NCI-H748 treated with DMSO at 0.1 percent for 48 hours (cell line): ENCODE measurements at regions not wholly inside any gene's neighbourhood (a gene's known extent, or its start where the extent isn't known, plus 50 kb on each side); places are given as distances from the start of the nearest gene placed in this dataset.

ENCODE experiments used
- DNase-seq: peaks from one replicate; lab custom pipeline; 2025; lab: John Stamatoyannopoulos, UW

GRCh38 chr5:159385536-159385935, 55.2 kb upstream of the IL12B start:
- no peak for DNase-seq

DNA sequence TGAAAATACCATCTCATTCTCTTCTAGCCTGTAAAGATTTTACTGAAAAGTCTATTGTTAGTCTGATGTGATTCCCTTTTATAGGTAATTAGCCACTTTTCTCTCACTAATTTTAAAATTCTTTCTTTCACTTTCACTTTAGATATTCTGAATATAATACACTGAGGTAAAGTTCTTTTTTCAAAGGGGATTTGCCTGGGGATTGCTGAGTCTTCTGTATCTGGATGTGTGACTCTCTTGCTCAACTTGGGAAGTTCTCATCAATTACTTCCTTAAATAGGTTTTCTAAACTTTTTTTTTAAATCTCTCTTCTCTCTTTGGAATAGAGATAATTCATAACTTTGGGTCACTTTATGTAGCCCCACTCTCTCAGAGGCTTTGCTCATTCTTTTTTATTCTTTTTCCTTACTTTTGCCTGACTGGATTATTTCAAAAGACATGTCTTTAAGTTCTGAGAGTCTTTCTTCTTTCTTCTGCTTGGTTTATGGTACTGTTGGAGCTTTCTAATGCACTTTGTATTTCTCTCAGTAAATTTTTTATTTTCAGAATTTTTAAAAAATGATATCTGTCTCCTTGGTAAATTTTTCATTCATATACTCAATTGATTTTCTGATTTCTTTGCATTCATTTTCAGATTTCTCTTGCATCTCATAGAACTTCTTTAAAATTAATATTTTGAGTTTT, 55.9 kb upstream of the IL12B start:
- DNase-seq, result no peak

DNA sequence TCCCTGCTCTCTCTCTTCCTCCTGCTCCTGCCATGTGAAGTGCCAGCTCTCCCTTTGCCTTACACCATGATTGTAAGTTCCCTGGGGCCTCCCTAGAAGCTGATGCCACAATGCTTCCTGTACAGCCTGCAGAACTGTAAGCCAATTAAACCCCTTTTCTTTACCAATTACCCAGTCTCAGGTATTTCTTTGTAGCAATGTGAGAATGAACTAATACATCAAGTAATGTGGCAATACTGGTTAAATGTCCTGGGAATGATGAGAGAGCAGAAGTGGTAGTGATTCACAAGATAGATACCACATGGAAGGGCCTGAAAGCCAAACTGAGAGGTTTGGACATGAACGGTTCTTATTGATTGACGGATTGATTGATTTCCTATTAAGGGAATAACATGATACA, 62.6 kb upstream of the IL12B start:
- no peak for DNase-seq

- DNase-seq, result no peak
Observed at GRCh38 chr5:159393854-159394274, 63.6 kb upstream of the IL12B start.

DNA sequence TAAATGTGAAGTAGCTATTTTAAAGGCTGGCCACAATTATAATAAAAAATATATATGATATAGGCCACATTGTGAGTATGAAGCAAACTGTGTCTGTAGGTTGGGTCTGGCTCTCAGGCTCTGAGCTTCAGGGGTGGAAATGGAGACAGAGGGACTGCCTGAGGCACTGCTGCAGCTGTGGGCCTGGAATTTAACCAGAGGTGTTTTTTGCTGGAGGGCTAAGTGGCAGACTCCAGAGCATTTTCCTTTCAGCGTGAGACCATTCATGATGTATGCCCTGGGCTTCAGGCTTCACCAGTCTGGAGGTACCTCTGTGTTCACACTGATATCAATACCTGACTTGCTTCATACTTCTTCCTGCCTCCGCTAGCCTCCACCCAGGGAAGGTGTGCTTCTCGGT, 64.9 kb upstream of the IL12B start:
- no peak for DNase-seq

DNA sequence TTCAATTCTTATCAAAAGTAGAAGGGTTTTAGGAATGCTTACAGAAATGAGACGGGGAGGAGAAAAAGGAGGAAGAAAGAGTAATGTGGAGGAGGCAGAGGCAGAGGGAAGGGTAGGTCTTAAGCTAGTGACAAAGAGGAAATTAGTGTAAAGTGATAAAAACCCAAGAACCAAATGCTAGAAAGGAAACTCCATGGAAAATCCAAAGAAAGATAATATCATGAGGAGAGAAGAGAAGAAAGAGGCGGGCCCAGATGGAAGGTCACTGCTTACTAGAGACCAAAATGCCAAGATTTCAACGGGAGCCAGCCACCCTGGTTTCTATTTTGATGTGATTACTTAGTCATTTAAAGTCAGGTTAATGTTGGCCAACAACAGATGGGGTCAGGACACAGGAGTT, 68.6 kb upstream of the IL12B start:
- no peak for DNase-seq

GRCh38 chr5:159400476-159400875, 70.2 kb upstream of the IL12B start:
- DNase-seq, result no peak

GRCh38 chr5:159402311-159402710, 72.0 kb upstream of the IL12B start:
- no peak for DNase-seq

GRCh38 chr5:159402856-159403255, 72.6 kb upstream of the IL12B start:
- no peak for DNase-seq

DNA sequence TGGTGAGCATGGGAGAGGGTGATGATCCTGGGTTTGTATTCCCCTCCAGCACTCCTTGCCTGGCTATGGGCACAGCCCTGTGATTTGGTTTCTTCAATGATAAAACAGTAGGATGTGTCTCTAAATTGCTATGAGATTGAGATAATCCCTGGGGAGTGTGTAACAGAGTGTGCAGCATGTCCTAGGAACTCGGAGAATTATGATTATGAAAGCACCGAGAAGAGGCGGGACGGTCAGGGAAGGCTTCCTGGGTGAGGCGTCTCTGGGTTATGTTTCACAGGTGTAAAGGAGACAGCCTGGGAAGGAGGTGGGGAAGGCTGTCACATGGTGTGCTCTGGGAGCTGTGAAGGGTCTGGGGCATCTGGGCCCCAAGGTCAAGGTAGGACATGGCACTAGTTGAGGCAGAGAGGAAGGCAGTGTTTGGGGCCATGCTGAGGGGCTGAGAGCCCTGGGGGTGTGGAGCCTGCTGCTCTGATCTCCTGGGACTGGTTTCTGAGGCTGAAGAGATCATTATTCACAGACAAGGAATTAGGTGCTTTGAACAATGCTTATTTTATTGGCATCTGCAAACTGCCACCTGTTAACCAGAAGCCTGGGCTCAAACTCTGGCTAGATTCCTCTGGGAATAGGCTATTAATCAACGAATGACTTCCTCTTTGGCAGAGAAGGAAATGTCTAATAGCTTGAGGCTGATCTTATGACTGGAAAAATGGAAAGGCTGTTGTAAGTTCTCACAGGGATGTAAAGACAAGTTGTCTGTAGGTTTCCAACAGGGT, 73.8 kb upstream of the IL12B start:
- DNase-seq, result no peak

DNA sequence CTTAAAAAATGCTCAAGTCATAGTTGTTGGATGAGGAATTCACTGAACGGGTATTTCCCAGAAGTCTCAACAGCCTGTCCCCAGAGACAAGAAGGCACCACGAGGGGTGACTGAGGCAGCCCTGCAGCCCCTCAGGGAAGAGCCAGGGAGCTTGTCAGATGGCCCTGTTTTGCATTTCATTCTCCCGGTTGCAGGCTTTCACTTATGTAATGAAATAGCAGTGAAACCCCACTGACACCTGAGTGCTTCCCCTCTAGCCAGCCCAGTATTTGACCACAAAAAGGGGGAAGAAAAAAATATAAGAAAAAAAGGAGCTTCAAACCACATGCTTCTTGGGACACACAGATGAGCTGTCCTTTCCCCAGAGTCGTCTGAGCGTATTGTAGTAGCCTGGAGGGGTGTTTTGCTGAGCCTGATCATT, 75.3 kb upstream of the IL12B start:
- DNase-seq, result no peak

- no peak for DNase-seq
Observed at GRCh38 chr5:159406571-159406970, 76.3 kb upstream of the IL12B start.

GRCh38 chr5:159409801-159410200, 79.5 kb upstream of the IL12B start:
- no peak for DNase-seq

- no peak for DNase-seq
Observed at GRCh38 chr5:159410480-159410879, 80.2 kb upstream of the IL12B start.

GRCh38 chr5:159411115-159411514, 80.8 kb upstream of the IL12B start:
- no peak for DNase-seq

DNA sequence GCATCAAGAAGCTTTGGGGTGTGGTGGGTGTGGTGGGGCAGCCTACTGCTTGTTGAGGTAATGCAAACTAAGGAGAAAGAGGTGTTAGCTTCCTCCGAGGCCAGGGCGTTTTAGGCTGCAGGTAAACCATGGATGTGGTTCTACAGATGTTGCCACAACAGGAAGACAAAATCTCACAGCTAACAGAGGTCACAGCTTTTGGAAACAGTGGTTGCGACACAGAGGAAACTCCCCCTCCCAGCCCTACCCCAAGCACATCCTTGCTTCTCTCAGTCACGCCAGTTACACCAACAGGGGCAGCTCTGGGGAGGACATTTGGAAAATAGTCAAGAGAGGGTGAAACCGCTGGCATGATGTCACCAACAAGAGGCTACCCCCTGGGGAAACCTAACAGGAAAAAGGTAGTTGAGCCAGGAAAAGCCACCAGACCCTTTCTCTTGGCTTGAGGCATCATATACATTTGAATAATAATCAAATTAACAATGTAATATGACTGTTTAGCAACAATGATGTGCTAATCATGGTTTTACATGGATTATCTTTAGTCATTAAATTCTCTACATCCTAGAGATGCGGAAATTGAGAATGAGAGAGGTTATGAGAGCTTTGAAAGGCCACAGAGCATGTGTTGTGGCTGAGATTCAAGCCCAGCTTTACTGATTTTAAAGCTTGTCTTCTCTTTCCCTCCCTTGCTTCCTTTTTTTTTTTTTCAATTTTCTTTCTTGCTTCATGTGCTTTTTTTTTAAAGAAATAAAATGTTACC, 82.2 kb upstream of the IL12B start:
- no peak for DNase-seq

DNA sequence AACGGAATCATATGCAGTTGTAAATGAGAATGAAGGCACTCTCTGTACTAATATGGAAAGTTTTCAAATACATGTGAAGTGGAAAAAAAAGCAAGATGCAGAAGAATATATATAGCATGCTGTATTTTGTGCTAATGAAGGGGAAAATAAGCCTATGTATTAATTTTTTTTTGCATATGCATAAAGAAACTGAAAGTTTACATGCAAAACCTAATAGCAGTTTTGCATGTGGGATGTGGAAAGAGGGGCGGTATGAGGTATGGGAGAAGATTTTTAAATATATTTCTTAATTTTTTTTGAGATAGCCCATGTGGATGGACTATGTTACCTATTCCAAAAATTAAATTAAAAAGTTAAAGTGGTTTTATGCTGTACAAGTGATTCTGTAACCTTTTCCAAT, 83.7 kb upstream of the IL12B start:
- DNase-seq, result no peak

DNA sequence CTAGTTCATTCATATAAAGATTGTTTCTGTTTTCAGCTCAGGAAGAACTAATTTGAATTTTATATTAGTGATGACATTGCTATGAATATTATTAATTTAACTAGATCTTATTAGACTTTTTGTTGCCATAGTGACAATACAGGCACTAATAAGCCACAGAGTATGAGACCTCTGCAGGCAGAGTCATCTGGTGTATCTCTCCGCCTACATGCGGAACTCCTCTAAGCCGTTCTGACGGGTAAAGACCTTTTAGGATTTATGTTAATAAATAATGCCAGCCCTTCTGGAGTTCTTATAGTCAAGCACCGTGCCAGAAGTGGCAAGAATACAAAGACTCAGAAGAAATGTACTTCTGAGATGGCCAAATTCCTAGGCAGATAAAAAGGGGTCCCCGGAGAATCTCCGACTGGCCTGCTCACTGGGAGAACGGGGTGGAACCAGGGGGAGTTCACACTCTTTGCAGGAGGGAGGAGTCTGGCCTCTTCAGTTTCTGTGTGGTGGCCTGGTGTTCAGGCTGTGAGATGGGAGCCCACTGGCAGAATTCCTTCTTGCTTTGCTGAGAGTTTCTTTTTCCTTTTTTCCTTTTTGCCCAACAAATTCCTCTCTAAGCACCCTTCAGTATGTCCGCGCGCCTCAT, 85.1 kb upstream of the IL12B start:
- no peak for DNase-seq

DNA sequence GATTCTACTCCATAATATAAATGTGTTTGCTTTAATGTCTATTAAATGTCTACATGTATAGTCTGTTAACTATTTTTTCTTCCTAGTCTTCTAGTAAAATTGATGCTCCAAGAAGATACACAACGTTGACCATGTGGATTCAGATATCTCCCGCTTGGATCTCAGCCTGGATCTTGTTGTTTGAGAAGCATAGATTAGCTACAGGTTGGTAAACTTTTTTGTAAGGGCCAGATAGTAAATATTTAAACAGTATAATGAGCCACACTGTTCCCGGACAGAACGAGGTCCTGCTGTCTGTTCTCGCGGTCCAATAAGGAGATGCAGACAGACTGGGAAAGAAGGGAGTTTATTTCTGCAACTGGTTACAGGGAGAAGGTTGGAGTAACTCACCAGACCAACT, 86.2 kb upstream of the IL12B start:
- no peak for DNase-seq

GRCh38 chr5:159417170-159417569, 86.9 kb upstream of the IL12B start:
- DNase-seq, result no peak

- DNase-seq, result no peak
Observed at GRCh38 chr5:159419576-159419975, 89.3 kb upstream of the IL12B start.

- no peak for DNase-seq
Observed at GRCh38 chr5:159420940-159421339, 90.7 kb upstream of the IL12B start.

DNA sequence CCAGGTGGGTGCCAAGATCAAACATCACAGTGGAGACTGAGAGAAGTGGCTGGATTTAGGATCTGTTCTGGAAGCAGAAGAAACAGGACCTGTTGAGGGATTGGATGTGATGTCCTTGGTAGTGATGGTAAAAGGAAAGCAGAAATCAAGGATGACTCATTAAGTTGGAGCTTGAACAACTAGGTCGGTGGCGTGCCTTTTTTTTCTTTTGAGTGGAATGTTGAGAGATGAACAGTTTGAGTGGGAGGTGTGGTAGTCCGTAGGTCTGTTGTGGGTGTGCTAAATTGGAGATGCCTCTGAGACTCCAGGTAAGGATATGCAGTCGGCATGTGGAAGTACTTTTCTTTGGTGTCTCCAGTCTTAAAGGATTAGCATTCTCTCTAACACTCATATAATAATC, 92.1 kb upstream of the IL12B start:
- DNase-seq, result no peak
